ENCODE measurements at regions not wholly inside any gene's neighbourhood (a gene's known extent, or its start where the extent isn't known, plus 50 kb on each side); places are given as distances from the start of the nearest gene placed in this dataset.
"Not testable (repeated sequence)": the region's sequence is repeated elsewhere in the genome, so short reads cannot be mapped to it uniquely, and the experiment has no call there.

GRCh38 chr15:34642247-34642646 is 58.8 kb upstream of the GOLGA8B start:
- DNase-seq = no peak
- TF ChIP-seq GATA1 (IDR thresholded peaks at IDR 0.05; ENCODE audit: low read depth, low read length) (no peak), POLR2A (IDR thresholded peaks at IDR 0.05; ENCODE audit: low read length) (no peak)

- TF ChIP-seq POLR2A (IDR thresholded peaks at IDR 0.05; ENCODE audit: low read length) (no peak), GATA1 (IDR thresholded peaks at IDR 0.05; ENCODE audit: low read depth, low read length) (no peak)
- no peak for DNase-seq
Measured at GRCh38 chr15:34640661-34641060, 57.2 kb upstream of the GOLGA8B start.

- no peak for TF ChIP-seq POLR2A (IDR thresholded peaks at IDR 0.05; ENCODE audit: low read length)
- no peak for TF ChIP-seq GATA1 (IDR thresholded peaks at IDR 0.05; ENCODE audit: low read depth, low read length)
- DNase-seq = no peak
Measured at GRCh38 chr15:34637305-34637704, 53.9 kb upstream of the GOLGA8B start.

- DNase-seq = not testable (repeated sequence)
Measured at GRCh38 chr15:34633602-34634001, 50.2 kb upstream of the GOLGA8B start.
